ENCODE measurements at regions not wholly inside any gene's neighbourhood (a gene's known extent, or its start where the extent isn't known, plus 50 kb on each side); places are given as distances from the start of the nearest gene placed in this dataset.

DNA sequence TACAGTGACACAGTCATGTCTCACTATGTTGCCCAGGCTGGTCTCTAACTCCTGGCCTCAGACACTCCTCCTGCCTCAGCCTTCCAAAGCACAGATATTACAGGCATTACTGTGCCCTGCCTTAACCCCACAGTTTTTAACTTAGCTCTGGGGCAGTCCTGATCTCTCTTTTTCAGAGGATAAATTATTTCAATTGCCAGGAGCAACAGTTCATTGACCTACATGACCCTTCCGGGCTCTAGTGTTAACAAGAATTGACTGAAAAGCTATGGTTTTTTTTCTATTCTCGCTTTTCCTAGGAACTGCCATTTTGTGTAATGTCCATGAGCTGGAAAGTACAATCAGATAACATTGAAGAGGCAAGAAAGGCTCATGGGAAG is 92.8 kb downstream of the HNRNPLL start:
- Histone ChIP-seq H3K4me3 (ENCODE audit: insufficient read depth, low read depth, low read length, poor library complexity, severe bottlenecking) (no peak overlapping the region), H3K36me3 (ENCODE audit: control insufficient read depth, insufficient read depth, low read length) (no peaks in the 10 kb centered on the region), H3K27me3 (replicated peaks; ENCODE audit: control insufficient read depth, insufficient read depth, low read length, poor library complexity, severe bottlenecking) (no peaks in the 10 kb centered on the region), H3K4me1 (ENCODE audit: control insufficient read depth, insufficient read depth, low read length, poor library complexity, severe bottlenecking) (peaks cover 5% of the 10 kb centered on the region), H3K27ac (ENCODE audit: insufficient read depth, low read length, poor library complexity, severe bottlenecking) (no peak overlapping the region), H3K9me3 (ENCODE audit: control insufficient read depth, low read length) (no peaks in the 10 kb centered on the region)
- no peak for DNase-seq

DNA sequence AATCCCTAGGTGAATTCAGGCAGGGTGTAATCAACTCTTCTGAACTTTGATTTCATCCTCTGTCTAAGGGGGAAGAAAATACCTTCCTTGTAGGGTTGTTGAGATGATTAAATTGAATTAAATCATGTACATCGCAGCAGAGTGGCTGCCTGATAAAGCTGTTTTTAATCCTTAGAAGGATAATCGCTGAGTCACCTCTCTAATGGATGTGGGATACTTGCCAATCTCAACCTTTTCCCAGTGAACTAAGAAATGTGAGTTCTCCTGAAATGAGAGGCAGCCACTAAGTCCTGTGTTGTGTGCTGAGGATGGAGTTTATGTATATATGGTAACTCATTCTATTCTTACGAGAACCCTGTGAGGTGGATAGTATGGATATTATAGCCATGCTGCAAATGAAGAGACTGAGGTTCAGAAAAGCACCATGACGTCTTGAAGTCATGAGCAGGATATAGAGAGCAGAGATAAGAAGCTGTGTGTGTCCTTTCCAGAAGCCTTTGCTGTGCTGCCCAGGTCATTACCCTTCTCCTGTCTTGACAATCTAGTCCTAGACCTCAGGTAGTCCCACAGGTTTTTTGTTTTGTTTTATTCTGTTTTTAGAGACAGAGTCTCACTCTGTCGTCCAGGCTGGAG is 93.3 kb downstream of the HNRNPLL start:
- no peak overlapping the region for H3K4me3 ChIP-seq (ENCODE audit: insufficient read depth, low read depth, low read length, poor library complexity, severe bottlenecking)
- DNase-seq, result no peak
- no peak overlapping the region for H3K27ac ChIP-seq (ENCODE audit: insufficient read depth, low read length, poor library complexity, severe bottlenecking)

DNA sequence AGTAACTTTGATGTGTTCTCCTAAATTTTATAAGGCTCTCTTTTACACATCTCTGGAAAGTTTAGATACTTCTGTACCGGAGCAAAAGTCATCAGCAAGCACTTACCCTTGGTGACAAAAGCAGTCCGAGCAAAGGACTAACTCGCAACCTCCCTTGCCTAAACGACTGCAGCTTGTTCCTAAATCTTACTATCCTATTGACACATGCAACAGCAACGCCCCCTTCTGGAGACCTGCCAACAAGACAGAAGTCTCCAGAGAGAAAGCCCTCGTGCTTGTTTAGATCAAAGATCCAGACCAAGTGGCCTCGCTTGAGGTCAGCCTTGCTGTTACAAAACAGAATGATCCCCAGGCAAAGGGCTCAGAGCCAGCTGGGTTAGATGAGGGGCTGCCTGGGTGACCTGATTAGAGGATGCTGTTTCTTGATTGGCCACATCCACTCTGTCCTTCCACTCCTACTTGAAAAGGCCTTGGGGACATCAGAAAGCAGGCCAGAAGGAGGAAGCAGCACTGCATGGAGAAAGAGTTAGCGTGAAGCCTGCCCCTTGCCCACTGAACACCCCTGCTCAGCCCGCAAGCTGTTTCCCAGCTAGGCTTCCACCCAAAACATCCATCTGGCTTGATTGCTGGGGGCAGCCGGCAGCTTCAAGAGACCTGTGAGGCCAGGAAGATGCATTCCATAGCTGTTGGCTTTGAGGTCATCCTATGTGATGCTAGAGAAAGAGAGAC is 94.3 kb downstream of the HNRNPLL start:
- peak; percentile 43 to 71 (median 43) for DNase-seq
- H3K4me3 ChIP-seq (ENCODE audit: insufficient read depth, low read depth, low read length, poor library complexity, severe bottlenecking), result no peak overlapping the region
- H3K27me3 ChIP-seq (replicated peaks; ENCODE audit: control insufficient read depth, insufficient read depth, low read length, poor library complexity, severe bottlenecking), result no peaks in the 10 kb centered on the region

More for the DNA sequence above, 93.3 kb downstream of the HNRNPLL start:
- Histone ChIP-seq H3K4me1 (ENCODE audit: control insufficient read depth, insufficient read depth, low read length, poor library complexity, severe bottlenecking) (peaks cover 5% of the 10 kb centered on the region), H3K9me3 (ENCODE audit: control insufficient read depth, low read length) (no peaks in the 10 kb centered on the region), H3K27me3 (replicated peaks; ENCODE audit: control insufficient read depth, insufficient read depth, low read length, poor library complexity, severe bottlenecking) (no peaks in the 10 kb centered on the region), H3K36me3 (ENCODE audit: control insufficient read depth, insufficient read depth, low read length) (no peaks in the 10 kb centered on the region)

DNA sequence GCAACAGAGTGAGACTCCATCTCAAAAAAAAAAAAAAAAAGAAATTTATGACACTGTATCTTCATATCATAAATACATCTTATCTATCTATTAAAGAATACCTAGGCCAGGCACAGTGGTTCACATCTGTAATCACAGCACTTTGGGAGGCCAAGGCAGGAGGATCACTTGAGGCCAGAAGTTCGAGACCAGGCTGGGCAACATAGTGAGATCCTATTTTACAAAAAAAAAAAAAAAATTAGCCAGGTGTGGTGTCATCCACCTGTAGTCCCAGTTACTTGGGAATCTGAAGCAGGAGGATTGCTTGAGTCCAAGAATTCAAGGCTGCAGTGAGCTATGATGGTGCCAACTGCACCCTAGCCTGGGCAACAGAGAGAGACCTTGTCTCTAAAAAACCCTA is 95.0 kb downstream of the HNRNPLL start:
- Histone ChIP-seq H3K4me1 (ENCODE audit: control insufficient read depth, insufficient read depth, low read length, poor library complexity, severe bottlenecking) (peaks cover 5% of the 10 kb centered on the region), H3K27ac (ENCODE audit: insufficient read depth, low read length, poor library complexity, severe bottlenecking) (no peak overlapping the region), H3K27me3 (replicated peaks; ENCODE audit: control insufficient read depth, insufficient read depth, low read length, poor library complexity, severe bottlenecking) (no peaks in the 10 kb centered on the region), H3K4me3 (ENCODE audit: insufficient read depth, low read depth, low read length, poor library complexity, severe bottlenecking) (no peak overlapping the region), H3K9me3 (ENCODE audit: control insufficient read depth, low read length) (no peaks in the 10 kb centered on the region), H3K36me3 (ENCODE audit: control insufficient read depth, insufficient read depth, low read length) (no peaks in the 10 kb centered on the region)
- no peak for DNase-seq

More for the DNA sequence above, 94.3 kb downstream of the HNRNPLL start:
- H3K9me3 ChIP-seq (ENCODE audit: control insufficient read depth, low read length), result no peaks in the 10 kb centered on the region
- no peaks in the 10 kb centered on the region for H3K36me3 ChIP-seq (ENCODE audit: control insufficient read depth, insufficient read depth, low read length)
- H3K4me1 ChIP-seq (ENCODE audit: control insufficient read depth, insufficient read depth, low read length, poor library complexity, severe bottlenecking), result peaks cover 5% of the 10 kb centered on the region
- no peak overlapping the region for H3K27ac ChIP-seq (ENCODE audit: insufficient read depth, low read length, poor library complexity, severe bottlenecking)

DNA sequence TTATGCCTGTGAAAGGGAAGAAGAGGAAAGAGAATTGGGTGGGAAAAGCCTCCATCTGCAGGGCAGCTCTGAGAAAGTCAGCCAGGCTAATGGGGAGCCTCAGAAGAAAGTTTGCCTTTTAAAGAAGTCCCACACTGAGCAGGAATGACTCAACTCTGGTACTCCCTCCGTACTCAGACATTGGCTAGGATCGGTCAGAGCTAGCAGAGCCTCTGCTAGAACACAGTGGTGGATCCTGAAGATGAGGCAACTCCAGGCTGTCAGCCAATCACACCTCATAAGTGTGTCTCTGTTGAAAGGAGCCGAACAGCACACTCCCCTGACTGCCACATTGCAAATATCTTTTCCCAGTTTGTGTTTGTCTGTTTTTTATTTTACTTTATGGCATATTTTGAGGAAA is 96.9 kb downstream of the HNRNPLL start:
- DNase-seq, result no peak

DNA sequence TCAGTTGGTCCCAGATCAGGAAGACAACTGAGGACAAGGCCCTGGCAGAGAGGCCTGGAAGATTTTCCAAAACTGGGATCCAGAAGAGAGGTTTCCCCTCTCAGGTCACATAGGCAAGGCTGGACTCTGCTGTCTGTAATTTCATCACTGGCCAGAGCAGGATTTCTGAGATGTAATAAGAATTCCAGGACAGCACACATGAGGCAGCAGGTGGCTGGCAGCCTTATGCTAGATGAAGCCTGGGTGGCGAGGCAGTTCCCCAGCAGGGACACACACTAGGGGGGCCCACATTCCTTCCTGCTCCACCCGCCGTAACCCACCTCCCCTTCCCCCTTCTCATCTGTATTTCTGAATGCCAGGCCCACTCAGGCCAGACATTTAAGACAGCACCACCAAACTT is 98.6 kb downstream of the HNRNPLL start:
- no peaks in the 10 kb centered on the region for H3K36me3 ChIP-seq (ENCODE audit: control insufficient read depth, insufficient read depth, low read length)
- no peaks in the 10 kb centered on the region for H3K9me3 ChIP-seq (ENCODE audit: control insufficient read depth, low read length)
- no peak overlapping the region for H3K4me3 ChIP-seq (ENCODE audit: insufficient read depth, low read depth, low read length, poor library complexity, severe bottlenecking)
- H3K27me3 ChIP-seq (replicated peaks; ENCODE audit: control insufficient read depth, insufficient read depth, low read length, poor library complexity, severe bottlenecking), result no peaks in the 10 kb centered on the region
- no peak overlapping the region for H3K27ac ChIP-seq (ENCODE audit: insufficient read depth, low read length, poor library complexity, severe bottlenecking)
- H3K4me1 ChIP-seq (ENCODE audit: control insufficient read depth, insufficient read depth, low read length, poor library complexity, severe bottlenecking), result peaks cover 5% of the 10 kb centered on the region
- no peak for DNase-seq

More for the DNA sequence above, 96.9 kb downstream of the HNRNPLL start:
- Histone ChIP-seq H3K4me1 (ENCODE audit: control insufficient read depth, insufficient read depth, low read length, poor library complexity, severe bottlenecking) (peaks cover 5% of the 10 kb centered on the region), H3K4me3 (ENCODE audit: insufficient read depth, low read depth, low read length, poor library complexity, severe bottlenecking) (no peak overlapping the region), H3K36me3 (ENCODE audit: control insufficient read depth, insufficient read depth, low read length) (no peaks in the 10 kb centered on the region), H3K27ac (ENCODE audit: insufficient read depth, low read length, poor library complexity, severe bottlenecking) (no peak overlapping the region), H3K27me3 (replicated peaks; ENCODE audit: control insufficient read depth, insufficient read depth, low read length, poor library complexity, severe bottlenecking) (no peaks in the 10 kb centered on the region), H3K9me3 (ENCODE audit: control insufficient read depth, low read length) (no peaks in the 10 kb centered on the region)

DNA sequence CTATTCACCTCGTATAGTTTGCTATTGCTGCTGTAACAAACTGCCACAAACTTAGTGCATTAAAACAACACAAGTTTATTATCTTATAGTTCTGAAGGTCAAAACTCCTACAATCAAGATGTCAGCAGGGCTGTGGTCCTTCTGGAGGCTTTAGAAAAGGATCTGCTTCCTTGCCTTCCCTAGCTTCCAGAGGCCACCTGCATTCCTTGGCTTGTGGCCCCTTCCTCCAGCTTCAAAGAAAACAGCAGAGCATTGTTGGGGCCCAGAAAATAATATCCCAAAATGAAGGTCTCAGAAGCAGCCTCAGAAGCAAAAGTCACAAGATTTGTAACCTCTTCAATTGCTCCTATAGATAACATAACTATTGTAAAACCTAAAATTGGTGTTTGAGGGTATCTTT is 100.6 kb downstream of the HNRNPLL start:
- Histone ChIP-seq H3K27me3 (replicated peaks; ENCODE audit: control insufficient read depth, insufficient read depth, low read length, poor library complexity, severe bottlenecking) (no peaks in the 10 kb centered on the region), H3K4me1 (ENCODE audit: control insufficient read depth, insufficient read depth, low read length, poor library complexity, severe bottlenecking) (no peaks in the 10 kb centered on the region), H3K27ac (ENCODE audit: insufficient read depth, low read length, poor library complexity, severe bottlenecking) (no peak overlapping the region), H3K9me3 (ENCODE audit: control insufficient read depth, low read length) (no peaks in the 10 kb centered on the region), H3K4me3 (ENCODE audit: insufficient read depth, low read depth, low read length, poor library complexity, severe bottlenecking) (no peak overlapping the region), H3K36me3 (ENCODE audit: control insufficient read depth, insufficient read depth, low read length) (no peaks in the 10 kb centered on the region)
- DNase-seq, result no peak

DNA sequence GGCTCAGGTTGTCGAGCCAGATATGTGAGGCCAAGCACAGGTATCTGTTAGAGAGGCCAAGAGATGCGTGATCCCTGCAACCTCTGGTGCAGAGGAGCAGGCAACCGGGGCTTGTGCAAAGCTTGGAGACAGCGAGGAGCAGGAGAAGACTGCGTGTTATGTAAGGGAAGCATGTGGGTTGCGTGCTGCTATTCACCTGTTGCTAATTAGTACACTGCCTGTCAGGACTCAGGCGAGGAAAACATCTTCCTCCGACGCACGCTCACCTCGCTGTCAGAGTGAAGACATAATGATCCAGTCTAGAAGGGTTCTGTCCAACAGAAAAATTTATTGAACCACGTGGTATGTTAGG is 102.5 kb downstream of the HNRNPLL start:
- H3K4me1 ChIP-seq (ENCODE audit: control insufficient read depth, insufficient read depth, low read length, poor library complexity, severe bottlenecking), result no peaks in the 10 kb centered on the region
- H3K27me3 ChIP-seq (replicated peaks; ENCODE audit: control insufficient read depth, insufficient read depth, low read length, poor library complexity, severe bottlenecking), result no peaks in the 10 kb centered on the region
- H3K4me3 ChIP-seq (ENCODE audit: insufficient read depth, low read depth, low read length, poor library complexity, severe bottlenecking), result no peak overlapping the region
- no peak overlapping the region for H3K27ac ChIP-seq (ENCODE audit: insufficient read depth, low read length, poor library complexity, severe bottlenecking)
- no peaks in the 10 kb centered on the region for H3K36me3 ChIP-seq (ENCODE audit: control insufficient read depth, insufficient read depth, low read length)
- H3K9me3 ChIP-seq (ENCODE audit: control insufficient read depth, low read length), result no peaks in the 10 kb centered on the region
- no peak for DNase-seq

DNA sequence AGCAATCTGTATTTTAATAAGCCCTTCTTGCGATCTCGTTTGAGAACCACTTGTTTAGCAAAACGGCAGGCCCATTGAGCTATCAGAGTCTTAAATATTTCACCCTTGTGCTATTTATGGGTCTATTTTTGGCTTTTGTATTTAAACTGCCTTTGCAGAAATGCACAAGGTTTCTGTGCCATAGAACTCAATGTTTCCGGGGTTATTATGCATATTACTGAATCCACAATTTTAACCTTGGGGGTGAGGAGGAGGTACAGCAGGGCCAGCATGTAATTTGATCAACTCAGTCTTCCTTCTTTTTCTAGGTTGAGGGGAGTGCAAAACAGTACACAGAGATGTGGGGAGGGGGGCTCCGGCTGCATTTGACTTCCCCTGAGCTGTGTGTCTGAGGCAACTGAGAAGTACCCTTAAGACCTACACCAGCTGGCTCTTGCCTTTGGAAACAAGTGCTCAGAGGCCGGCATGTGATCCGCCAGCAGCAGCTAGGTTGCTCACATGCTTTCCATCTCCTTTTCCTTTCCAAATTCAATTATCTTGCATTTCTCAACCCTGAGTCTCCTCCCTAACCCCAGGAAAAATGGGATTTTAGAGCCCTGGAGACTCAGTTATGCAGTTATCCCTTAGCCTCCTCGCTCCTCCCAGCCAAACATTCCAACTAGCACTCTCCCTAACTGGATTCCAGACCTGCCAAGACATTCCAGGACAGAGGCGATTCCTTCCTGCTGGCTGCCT is 103.0 kb downstream of the HNRNPLL start:
- no peaks in the 10 kb centered on the region for H3K9me3 ChIP-seq (ENCODE audit: control insufficient read depth, low read length)
- no peaks in the 10 kb centered on the region for H3K36me3 ChIP-seq (ENCODE audit: control insufficient read depth, insufficient read depth, low read length)
- no peaks in the 10 kb centered on the region for H3K4me1 ChIP-seq (ENCODE audit: control insufficient read depth, insufficient read depth, low read length, poor library complexity, severe bottlenecking)
- no peak for DNase-seq
- no peaks in the 10 kb centered on the region for H3K27me3 ChIP-seq (replicated peaks; ENCODE audit: control insufficient read depth, insufficient read depth, low read length, poor library complexity, severe bottlenecking)
- H3K4me3 ChIP-seq (ENCODE audit: insufficient read depth, low read depth, low read length, poor library complexity, severe bottlenecking), result no peak overlapping the region
- no peak overlapping the region for H3K27ac ChIP-seq (ENCODE audit: insufficient read depth, low read length, poor library complexity, severe bottlenecking)

DNA sequence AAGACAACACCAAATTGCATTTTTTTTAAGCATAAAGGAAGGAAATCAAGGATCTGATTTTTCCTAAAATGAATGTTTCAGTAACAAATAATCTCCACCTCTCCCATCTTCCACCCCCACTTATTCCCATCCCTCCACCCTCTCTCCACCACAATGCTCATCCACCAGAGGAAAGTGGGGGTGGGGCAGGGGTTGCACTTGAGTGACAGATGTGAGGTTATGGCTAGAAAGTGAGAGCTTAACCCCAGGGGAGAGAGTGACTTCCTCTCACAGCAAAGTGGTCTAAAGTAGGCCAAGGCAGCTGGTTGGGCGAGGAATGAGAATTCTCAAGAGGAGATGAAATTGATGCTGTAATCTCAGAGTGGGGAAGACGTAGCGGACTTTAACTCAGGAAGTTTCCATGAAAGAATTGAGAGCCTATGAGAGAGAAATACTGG is 104.7 kb downstream of the HNRNPLL start:
- H3K4me3 ChIP-seq (ENCODE audit: insufficient read depth, low read depth, low read length, poor library complexity, severe bottlenecking), result no peak overlapping the region
- H3K27ac ChIP-seq (ENCODE audit: insufficient read depth, low read length, poor library complexity, severe bottlenecking), result no peak overlapping the region
- no peak for DNase-seq
- no peaks in the 10 kb centered on the region for H3K4me1 ChIP-seq (ENCODE audit: control insufficient read depth, insufficient read depth, low read length, poor library complexity, severe bottlenecking)
- H3K36me3 ChIP-seq (ENCODE audit: control insufficient read depth, insufficient read depth, low read length), result no peaks in the 10 kb centered on the region
- no peaks in the 10 kb centered on the region for H3K9me3 ChIP-seq (ENCODE audit: control insufficient read depth, low read length)
- H3K27me3 ChIP-seq (replicated peaks; ENCODE audit: control insufficient read depth, insufficient read depth, low read length, poor library complexity, severe bottlenecking), result no peaks in the 10 kb centered on the region

Measured in effector memory CD4-positive, alpha-beta T cell (primary cell).